H1 (cell line): ENCODE measurements at regions not wholly inside any gene's neighbourhood (a gene's known extent, or its start where the extent isn't known, plus 50 kb on each side); places are given as distances from the start of the nearest gene placed in this dataset.

Experiments
- CTCF ChIP-seq, 3 experiments: IDR thresholded peaks; 1 replicate in 2 of 3; 2 replicates in 1 of 3; pipeline versions ENCODE4 v1.5.1 to v1.6.1; 2011; ENCODE audit warnings: low read length in 3 of 3, mild to moderate bottlenecking in 3 of 3, inconsistent platforms in 2 of 3, low read depth in 1 of 3, moderate library complexity in 1 of 3; ENCODE audit not compliant: insufficient read depth in 1 of 3; ENCODE audit errors: control extremely low read depth in 1 of 3
- EZH2 ChIP-seq: fragments of 200-600 bp; sonication (generic); IDR thresholded peaks from 2 replicates; pipeline ENCODE4 v1.7.1; 2012; ENCODE audit warnings: low read depth, mild to moderate bottlenecking, moderate library complexity, low read length, inconsistent platforms; ENCODE audit not compliant: severe bottlenecking
- MAFK ChIP-seq: IDR thresholded peaks from 2 replicates; pipeline ENCODE4 v1.6.1; 2012; ENCODE audit warnings: low read depth, mild to moderate bottlenecking, improper control_type of control experiment, low read length
- RAD21 ChIP-seq, 2 experiments: IDR thresholded peaks in 1 of 2; conservative IDR thresholded peaks in 1 of 2; 2 replicates each; pipeline ENCODE4 v1.6.1; 2011; ENCODE audit warnings: low read depth in 2 of 2, low read length in 2 of 2, improper control_type of control experiment in 1 of 2, inconsistent platforms in 1 of 2, mild to moderate bottlenecking in 1 of 2, moderate library complexity in 1 of 2
- SIN3A ChIP-seq, 2 experiments: IDR thresholded peaks in 1 of 2; conservative IDR thresholded peaks in 1 of 2; 2 replicates each; pipeline ENCODE4 v1.6.1; 2011 to 2012; ENCODE audit warnings: low read length in 2 of 2, improper control_type of control experiment in 1 of 2, low read depth in 1 of 2, mild to moderate bottlenecking in 1 of 2

DNA sequence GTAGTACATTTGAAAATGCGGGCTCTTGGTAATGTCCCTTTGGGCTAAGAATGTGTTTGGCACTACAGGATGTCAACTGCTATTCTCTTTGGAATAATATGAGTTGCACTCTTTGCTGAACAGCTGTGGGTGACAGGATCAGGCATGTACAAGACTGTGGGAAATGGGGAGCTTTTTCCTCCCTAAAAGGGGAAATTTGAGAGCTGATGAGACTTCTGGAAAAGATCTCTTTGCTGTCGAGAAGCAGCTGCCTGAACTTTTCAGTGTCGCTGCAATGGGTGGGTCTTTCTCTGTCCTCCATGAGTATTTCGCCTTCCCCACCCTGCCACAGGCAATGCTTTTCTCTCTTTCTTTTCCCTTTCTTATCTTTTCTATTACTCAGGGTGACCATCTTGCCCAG, 762.2 kb upstream of the GCFC2 start:
- TF ChIP-seq EZH2: no peak
- no peak for TF ChIP-seq CTCF (IDR thresholded peaks at IDR 0.05; ENCODE audit: control extremely low read depth in 1 of 3, insufficient read depth in 1 of 3, low read depth in 1 of 3, low read length in 3 of 3)
- no peak for TF ChIP-seq MAFK
- TF ChIP-seq SIN3A (conservative IDR thresholded peaks at IDR 0.05 in 1 of 2, IDR thresholded peaks at IDR 0.05 in 1 of 2; ENCODE audit: low read depth in 1 of 2, low read length in 2 of 2): no peak
- TF ChIP-seq RAD21 (IDR thresholded peaks at IDR 0.05 in 1 of 2, conservative IDR thresholded peaks at IDR 0.05 in 1 of 2; ENCODE audit: low read depth in 2 of 2, low read length in 2 of 2): no peak
